H1 (cell line): ENCODE measurements at regions not wholly inside any gene's neighbourhood (a gene's known extent, or its start where the extent isn't known, plus 50 kb on each side); places are given as distances from the start of the nearest gene placed in this dataset.

Experiments
- CBX8 ChIP-seq: fragments of 300-800, 300-1000 bp; sonication (generic); IDR thresholded peaks from 2 replicates; pipeline ENCODE4 v1.7.1; 2016; ENCODE audit warnings: low read depth, low read length, borderline replicate concordance
- CTCF ChIP-seq, 3 experiments: IDR thresholded peaks; 1 replicate in 2 of 3; 2 replicates in 1 of 3; pipeline versions ENCODE4 v1.5.1 to v1.6.1; 2011; ENCODE audit warnings: low read length in 3 of 3, mild to moderate bottlenecking in 3 of 3, inconsistent platforms in 2 of 3, low read depth in 1 of 3, moderate library complexity in 1 of 3; ENCODE audit not compliant: insufficient read depth in 1 of 3; ENCODE audit errors: control extremely low read depth in 1 of 3
- EP300 ChIP-seq, 2 experiments: IDR thresholded peaks; 1 replicate in 1 of 2; 2 replicates in 1 of 2; pipeline ENCODE4 v1.6.1; 2011 to 2012; ENCODE audit warnings: low read depth in 2 of 2, low read length in 2 of 2, mild to moderate bottlenecking in 2 of 2, borderline replicate concordance in 1 of 2, inconsistent platforms in 1 of 2, moderate library complexity in 1 of 2
- EZH2 ChIP-seq: fragments of 200-600 bp; sonication (generic); IDR thresholded peaks from 2 replicates; pipeline ENCODE4 v1.7.1; 2012; ENCODE audit warnings: low read depth, mild to moderate bottlenecking, moderate library complexity, low read length, inconsistent platforms; ENCODE audit not compliant: severe bottlenecking
- FOSL1 ChIP-seq: IDR thresholded peaks from 2 replicates; pipeline ENCODE4 v1.6.1; 2011; ENCODE audit warnings: mild to moderate bottlenecking, low read depth, low read length, moderate library complexity; ENCODE audit not compliant: insufficient read depth
- KDM5A ChIP-seq: fragments of 200-600 bp; IDR thresholded peaks from 2 replicates; pipeline ENCODE4 v1.7.1; 2012; ENCODE audit warnings: mild to moderate bottlenecking, low read length, inconsistent platforms, mixed read lengths
- POLR2AphosphoS5 ChIP-seq: IDR thresholded peaks from 2 replicates; pipeline ENCODE4 v1.6.1; 2011; ENCODE audit warnings: low read depth, low read length
- POU5F1 ChIP-seq: IDR thresholded peaks from 2 replicates; pipeline ENCODE4 v1.6.1; 2011; ENCODE audit warnings: low read depth, mild to moderate bottlenecking, low read length, moderate library complexity
- SRF ChIP-seq: IDR thresholded peaks from 2 replicates; pipeline ENCODE4 v1.6.1; 2011; ENCODE audit warnings: mild to moderate bottlenecking, low read depth, low read length, moderate library complexity
- SUZ12 ChIP-seq: fragments of 200-600 bp; sonication (generic); IDR thresholded peaks from 2 replicates; pipeline ENCODE4 v1.6.1; 2012; ENCODE audit warnings: mild to moderate bottlenecking, inconsistent platforms, low read length, moderate library complexity, mixed read lengths
- TAF1 ChIP-seq: IDR thresholded peaks from 2 replicates; pipeline ENCODE4 v1.6.1; 2011; ENCODE audit warnings: mild to moderate bottlenecking, low read depth, low read length
- TCF12 ChIP-seq: IDR thresholded peaks from 2 replicates; pipeline ENCODE4 v1.6.1; 2011; ENCODE audit warnings: low read depth, mild to moderate bottlenecking, low read length
- TF ChIP-seq, protein P1 (sequence below): IDR thresholded peaks from 2 replicates; pipeline ENCODE4 v1.6.1; 2012; ENCODE audit warnings: inconsistent platforms

GRCh38 chr7:110413038-110413437 lies 677.9 kb upstream of the LRRN3 start:
- no peak for TF ChIP-seq SRF
- TF ChIP-seq CTCF (IDR thresholded peaks at IDR 0.05; ENCODE audit: control extremely low read depth in 1 of 3, insufficient read depth in 1 of 3, low read depth in 1 of 3, low read length in 3 of 3): no peak
- no peak for TF ChIP-seq TCF12
- TF ChIP-seq EZH2: no peak
- TF ChIP-seq EP300 (IDR thresholded peaks at IDR 0.05; ENCODE audit: borderline replicate concordance in 1 of 2, low read depth in 2 of 2, low read length in 2 of 2): no peak
- no peak for TF ChIP-seq SUZ12
- TF ChIP-seq KDM5A: no peak
- TF ChIP-seq, protein P1, sequence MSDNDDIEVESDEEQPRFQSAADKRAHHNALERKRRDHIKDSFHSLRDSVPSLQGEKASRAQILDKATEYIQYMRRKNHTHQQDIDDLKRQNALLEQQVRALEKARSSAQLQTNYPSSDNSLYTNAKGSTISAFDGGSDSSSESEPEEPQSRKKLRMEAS: no peak
- no peak for TF ChIP-seq POU5F1
- no peak for TF ChIP-seq TAF1
- no peak for TF ChIP-seq CBX8
- TF ChIP-seq POLR2AphosphoS5: no peak
- TF ChIP-seq FOSL1: no peak
